ENCODE measurements at regions not wholly inside any gene's neighbourhood (a gene's known extent, or its start where the extent isn't known, plus 50 kb on each side); places are given as distances from the start of the nearest gene placed in this dataset.

DNA sequence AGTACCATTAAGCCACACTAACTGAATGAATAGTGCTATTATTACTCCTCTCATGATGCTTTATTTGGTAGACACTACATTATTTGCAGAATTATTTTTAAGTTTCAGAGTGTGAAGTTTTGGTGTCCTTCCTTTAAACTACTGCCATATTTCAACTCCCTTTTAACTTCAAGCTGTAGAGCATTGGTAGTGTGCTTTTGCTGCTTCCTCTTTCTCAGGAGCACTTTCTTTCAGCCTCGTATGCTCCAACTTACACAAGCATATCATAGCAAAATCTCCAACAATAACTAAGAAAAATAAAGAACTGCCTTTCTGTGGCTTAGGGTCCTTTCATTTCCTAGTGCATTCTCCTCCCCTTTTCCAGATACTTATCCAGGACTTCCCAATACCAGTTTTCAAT lies 476.4 kb upstream of the AGTR1 start:
- Histone ChIP-seq H3K36me3 (no peaks in the 10 kb centered on the region), H3K9me3 (no peaks in the 10 kb centered on the region), H3K4me1 (no peaks in the 10 kb centered on the region), H3K27ac (no peak overlapping the region), H3K27me3 (no peaks in the 10 kb centered on the region), H3K4me3 (no peak overlapping the region)
- no peak for ATAC-seq (ENCODE audit: low FRiP score in 2 of 2)
- no peak for DNase-seq
- TF ChIP-seq, protein P1, sequence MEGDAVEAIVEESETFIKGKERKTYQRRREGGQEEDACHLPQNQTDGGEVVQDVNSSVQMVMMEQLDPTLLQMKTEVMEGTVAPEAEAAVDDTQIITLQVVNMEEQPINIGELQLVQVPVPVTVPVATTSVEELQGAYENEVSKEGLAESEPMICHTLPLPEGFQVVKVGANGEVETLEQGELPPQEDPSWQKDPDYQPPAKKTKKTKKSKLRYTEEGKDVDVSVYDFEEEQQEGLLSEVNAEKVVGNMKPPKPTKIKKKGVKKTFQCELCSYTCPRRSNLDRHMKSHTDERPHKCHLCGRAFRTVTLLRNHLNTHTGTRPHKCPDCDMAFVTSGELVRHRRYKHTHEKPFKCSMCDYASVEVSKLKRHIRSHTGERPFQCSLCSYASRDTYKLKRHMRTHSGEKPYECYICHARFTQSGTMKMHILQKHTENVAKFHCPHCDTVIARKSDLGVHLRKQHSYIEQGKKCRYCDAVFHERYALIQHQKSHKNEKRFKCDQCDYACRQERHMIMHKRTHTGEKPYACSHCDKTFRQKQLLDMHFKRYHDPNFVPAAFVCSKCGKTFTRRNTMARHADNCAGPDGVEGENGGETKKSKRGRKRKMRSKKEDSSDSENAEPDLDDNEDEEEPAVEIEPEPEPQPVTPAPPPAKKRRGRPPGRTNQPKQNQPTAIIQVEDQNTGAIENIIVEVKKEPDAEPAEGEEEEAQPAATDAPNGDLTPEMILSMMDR (IDR thresholded peaks at IDR 0.05) = no peak
- TF ChIP-seq EP300 (IDR thresholded peaks at IDR 0.05) = no peak
- TF ChIP-seq POLR2A (IDR thresholded peaks at IDR 0.05) = no peak
- no peak for TF ChIP-seq POLR2AphosphoS5 (IDR thresholded peaks at IDR 0.05)
- 46 to 57% methylated on average over 1 of the region's 1 CpG for WGBS, 2 donors

DNA sequence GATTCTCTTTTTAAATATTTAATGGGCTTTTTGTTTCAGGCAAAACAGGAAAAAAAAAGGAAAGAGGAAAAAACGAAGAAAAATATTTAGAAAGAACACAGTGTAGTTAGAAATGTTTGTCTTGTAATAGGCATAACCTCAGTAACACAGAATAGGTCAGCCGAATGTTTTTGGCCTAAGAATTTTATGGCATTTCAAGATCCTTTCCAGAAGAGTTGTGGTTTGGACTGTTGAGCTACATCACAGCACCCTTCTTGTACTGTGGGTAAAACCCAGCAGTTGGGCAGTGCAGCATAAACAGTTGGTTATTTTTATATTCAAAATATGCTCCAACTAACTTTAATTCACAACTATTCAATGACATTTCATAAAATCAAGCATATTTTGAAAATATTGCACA lies 474.4 kb upstream of the AGTR1 start:
- H3K9me3 ChIP-seq = no peaks in the 10 kb centered on the region
- DNase-seq = no peak
- no peak overlapping the region for H3K27ac ChIP-seq
- H3K27me3 ChIP-seq = no peaks in the 10 kb centered on the region
- TF ChIP-seq POLR2A (IDR thresholded peaks at IDR 0.05) (no peak), EP300 (IDR thresholded peaks at IDR 0.05) (no peak), POLR2AphosphoS5 (IDR thresholded peaks at IDR 0.05) (no peak)
- TF ChIP-seq, protein P1 (IDR thresholded peaks at IDR 0.05) = no peak
- ATAC-seq (ENCODE audit: low FRiP score in 2 of 2) = no peak
- no peaks in the 10 kb centered on the region for H3K4me1 ChIP-seq
- H3K36me3 ChIP-seq = no peaks in the 10 kb centered on the region
- no peak overlapping the region for H3K4me3 ChIP-seq
- WGBS, 2 donors = 52 to 72% methylated on average over 2 of the region's 2 CpGs

DNA sequence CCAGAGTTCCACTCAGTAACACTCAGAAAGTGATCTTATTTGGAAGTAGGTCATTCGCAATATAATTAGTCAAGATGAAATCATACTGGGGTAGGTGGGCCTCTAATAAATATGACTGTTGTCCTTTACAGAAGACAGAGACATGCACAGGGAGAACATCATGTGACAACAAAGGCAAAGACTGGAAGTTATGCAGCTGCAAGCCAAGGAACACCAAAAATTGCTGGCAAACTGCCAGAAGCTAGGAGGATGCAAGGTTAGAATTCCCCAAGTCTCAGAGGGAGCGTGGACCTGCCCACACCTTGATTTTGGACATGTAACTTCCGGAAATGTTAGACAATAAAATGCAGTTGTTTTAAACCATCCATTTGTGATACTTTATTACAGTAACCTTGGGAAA lies 471.5 kb upstream of the AGTR1 start:
- Histone ChIP-seq H3K36me3 (no peaks in the 10 kb centered on the region), H3K27ac (no peak overlapping the region), H3K9me3 (no peaks in the 10 kb centered on the region), H3K4me3 (no peak overlapping the region), H3K4me1 (no peaks in the 10 kb centered on the region), H3K27me3 (no peaks in the 10 kb centered on the region)
- WGBS, 2 donors = 77 to 81% methylated on average over 3 of the region's 3 CpGs
- DNase-seq (no peak), ATAC-seq (ENCODE audit: low FRiP score in 2 of 2) (no peak)
- TF ChIP-seq POLR2AphosphoS5 (IDR thresholded peaks at IDR 0.05) = no peak
- TF ChIP-seq, protein P1 (IDR thresholded peaks at IDR 0.05) = no peak
- no peak for TF ChIP-seq POLR2A (IDR thresholded peaks at IDR 0.05)
- no peak for TF ChIP-seq EP300 (IDR thresholded peaks at IDR 0.05)

DNA sequence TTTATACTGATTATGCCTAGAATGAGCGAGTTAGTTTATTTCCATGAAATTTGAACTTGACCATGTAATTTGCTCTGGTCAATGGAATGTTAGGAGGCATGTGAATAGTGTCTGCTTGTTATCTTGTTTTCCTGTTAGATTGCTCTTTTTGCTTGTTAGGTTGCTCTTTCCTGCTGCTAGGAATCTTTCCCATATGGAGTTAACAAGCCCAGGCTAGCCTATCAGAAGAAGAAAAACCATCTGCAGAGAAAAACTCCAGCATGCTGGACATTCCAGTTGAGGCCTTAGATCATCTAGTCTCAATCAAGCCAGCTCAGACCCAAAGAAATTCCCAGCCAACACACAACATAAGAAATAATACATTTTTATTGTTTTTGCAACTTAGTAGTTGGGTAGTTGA lies 470.2 kb upstream of the AGTR1 start:
- TF ChIP-seq, protein P1 (IDR thresholded peaks at IDR 0.05) = no peak
- no peak for TF ChIP-seq EP300 (IDR thresholded peaks at IDR 0.05)
- no peak for TF ChIP-seq POLR2A (IDR thresholded peaks at IDR 0.05)
- TF ChIP-seq POLR2AphosphoS5 (IDR thresholded peaks at IDR 0.05) = no peak

DNA sequence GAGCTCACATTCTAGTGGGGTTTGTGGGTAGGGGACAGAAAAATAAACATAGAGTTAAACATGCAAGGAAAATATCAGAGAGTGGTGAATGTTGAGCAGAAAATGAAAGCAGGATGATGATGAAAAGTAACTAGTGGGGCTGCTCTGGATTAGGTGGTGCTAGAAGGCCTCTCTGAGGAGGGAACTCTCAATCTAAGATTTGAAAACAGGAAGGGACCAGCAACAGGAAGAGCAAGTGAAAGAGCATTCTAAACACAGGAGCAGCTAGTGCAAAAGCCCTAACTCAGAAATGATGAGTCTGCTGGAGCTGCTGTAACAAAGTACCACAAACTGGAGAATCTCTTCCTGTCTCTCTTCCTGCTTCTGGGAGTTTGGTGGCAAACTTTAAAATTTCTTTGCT lies 468.6 kb upstream of the AGTR1 start:
- no peak for TF ChIP-seq POLR2A (IDR thresholded peaks at IDR 0.05)
- TF ChIP-seq EP300 (IDR thresholded peaks at IDR 0.05) = no peak
- TF ChIP-seq, protein P1 (IDR thresholded peaks at IDR 0.05) = no peak
- no peak for TF ChIP-seq POLR2AphosphoS5 (IDR thresholded peaks at IDR 0.05)
- Histone ChIP-seq H3K36me3 (no peaks in the 10 kb centered on the region), H3K27me3 (no peaks in the 10 kb centered on the region), H3K27ac (no peak overlapping the region), H3K4me1 (no peaks in the 10 kb centered on the region), H3K9me3 (no peaks in the 10 kb centered on the region), H3K4me3 (no peak overlapping the region)
- no peak for ATAC-seq (ENCODE audit: low FRiP score in 2 of 2)
- no peak for DNase-seq

More for the DNA sequence above, 470.2 kb upstream of the AGTR1 start:
- no peaks in the 10 kb centered on the region for H3K27me3 ChIP-seq
- WGBS, 2 donors = 87 to 88% methylated on average over 1 of the region's 1 CpG
- no peaks in the 10 kb centered on the region for H3K36me3 ChIP-seq
- no peak for ATAC-seq (ENCODE audit: low FRiP score in 2 of 2)
- H3K4me3 ChIP-seq = no peak overlapping the region
- no peak overlapping the region for H3K27ac ChIP-seq
- no peaks in the 10 kb centered on the region for H3K4me1 ChIP-seq
- H3K9me3 ChIP-seq = no peaks in the 10 kb centered on the region
- DNase-seq = no peak
